ENCODE measurements at regions not wholly inside any gene's neighbourhood (a gene's known extent, or its start where the extent isn't known, plus 50 kb on each side); places are given as distances from the start of the nearest gene placed in this dataset.
"Not testable (repeated sequence)": the region's sequence is repeated elsewhere in the genome, so short reads cannot be mapped to it uniquely, and the experiment has no call there.

- H4K5ac ChIP-seq (ENCODE audit: insufficient read length, low read depth, low read length): no peak overlapping the region
- H3K9me3 ChIP-seq (ENCODE audit: insufficient read depth in 2 of 2, low read depth in 1 of 2, low read length in 1 of 2): no peaks in the 10 kb centered on the region
- FAIRE-seq (no peak), DNase-seq (ENCODE audit: low read depth in 1 of 2, low spot score in 2 of 2) (no peak)
- no peak overlapping the region for H2AK5ac ChIP-seq (ENCODE audit: low read depth, low read length)
- 96% methylated on average over 2 of the region's 2 CpGs; no CpG with 5 or more reads in 1 of the 2 experiments for WGBS, 2 experiments (ENCODE audit: extremely low coverage in 1 of 2, insufficient coverage in 1 of 2, insufficient read length in 1 of 2, insufficient replicate concordance in 2 of 2, low coverage in 1 of 2, low lambda C conversion rate in 2 of 2, missing lambda C conversion rate in 1 of 2)
- H2BK5ac ChIP-seq (ENCODE audit: low read depth, low read length): no peak overlapping the region
- no peak overlapping the region for H2BK15ac ChIP-seq (ENCODE audit: low read length)
- no peak overlapping the region for H3K14ac ChIP-seq (ENCODE audit: insufficient read length)
- H3K4me1 ChIP-seq (replicated peaks in 1 of 4; ENCODE audit: control insufficient read depth in 3 of 4, insufficient read depth in 4 of 4, low read length in 3 of 4): no peaks in the 10 kb centered on the region
- no peaks in the 10 kb centered on the region for H4K20me1 ChIP-seq (replicated peaks in 1 of 2; ENCODE audit: control insufficient read depth in 1 of 2, insufficient read depth in 2 of 2, low read length in 2 of 2)
- no peak overlapping the region for H3K4me2 ChIP-seq (ENCODE audit: insufficient read depth in 1 of 2, low read depth in 2 of 2, low read length in 2 of 2)
- no peak overlapping the region for H3K23ac ChIP-seq (ENCODE audit: insufficient read length)
- no peak overlapping the region for H3K18ac ChIP-seq (ENCODE audit: extremely low read depth, low read length)
- no peaks in the 10 kb centered on the region for H3K79me2 ChIP-seq (ENCODE audit: control insufficient read depth in 1 of 2, insufficient read depth in 2 of 2, low read length in 2 of 2)
- no peak overlapping the region for H2BK12ac ChIP-seq (ENCODE audit: low read depth, low read length)
- TF ChIP-seq KDM1A (IDR thresholded peaks at IDR 0.05; ENCODE audit: borderline replicate concordance, low read length): 0 out of 2 replicates have a peak, but pooled peaks have one; percentile 26
- TF ChIP-seq TAF7 (optimal IDR thresholded peaks at IDR 0.05; ENCODE audit: borderline replicate concordance, low read depth, low read length): no peak
- no peaks in the 10 kb centered on the region for H3K23me2 ChIP-seq (ENCODE audit: low read depth, low read length)
- H3K79me1 ChIP-seq (ENCODE audit: low read depth, low read length): no peaks in the 10 kb centered on the region
- no peak overlapping the region for H3K4me3 ChIP-seq (ENCODE audit: extremely low read depth in 1 of 4, insufficient read depth in 2 of 4, low read depth in 3 of 4, low read length in 4 of 4)
- no peak overlapping the region for H2BK120ac ChIP-seq (replicated peaks; ENCODE audit: low read depth, low read length)
- H3K36me3 ChIP-seq (ENCODE audit: control insufficient read depth in 2 of 4, insufficient read depth in 4 of 4, low read length in 3 of 4): no peaks in the 10 kb centered on the region
- H3K56ac ChIP-seq (replicated peaks; ENCODE audit: insufficient read length, low read depth, low read length): no peak overlapping the region
- no peak overlapping the region for H2AFZ ChIP-seq (ENCODE audit: low read length)
- H3K27me3 ChIP-seq (replicated peaks in 1 of 4; ENCODE audit: control insufficient read depth in 3 of 4, extremely low read depth in 1 of 4, insufficient read depth in 3 of 4, low read length in 3 of 4): no peaks in the 10 kb centered on the region; a peak in 1 of 7 replicates
- H3K9ac ChIP-seq (replicated peaks in 1 of 4; ENCODE audit: extremely low read depth in 1 of 4, low read depth in 3 of 4, low read length in 3 of 4): no peak overlapping the region
- H2BK20ac ChIP-seq (ENCODE audit: low read length): no peak overlapping the region
- no peak overlapping the region for H4K8ac ChIP-seq (ENCODE audit: extremely low read depth, insufficient read depth, low read length)
- H4K91ac ChIP-seq (replicated peaks; ENCODE audit: insufficient read length, low read length): no peak overlapping the region
- ChIA-PET CTCF (ENCODE audit: partially characterized antibody) (no interaction called here), POLR2A (ENCODE audit: partially characterized antibody) (no interaction called here)
- H3K4ac ChIP-seq (replicated peaks; ENCODE audit: insufficient read length, low read depth, low read length): no peak overlapping the region
- H3K27ac ChIP-seq (ENCODE audit: low read depth, low read length): no peak overlapping the region
Observed at GRCh38 chr10:21441625-21442024, 83.9 kb downstream of the SKIDA1 start.

- FAIRE-seq; H3K9ac ChIP-seq (replicated peaks in 1 of 4; ENCODE audit: extremely low read depth in 1 of 4, low read depth in 3 of 4, low read length in 3 of 4); H4K20me1 ChIP-seq (replicated peaks in 1 of 2; ENCODE audit: control insufficient read depth in 1 of 2, insufficient read depth in 2 of 2, low read length in 2 of 2); H2BK12ac ChIP-seq (ENCODE audit: low read depth, low read length); H3K56ac ChIP-seq (replicated peaks; ENCODE audit: insufficient read length, low read depth, low read length); H3K4me1 ChIP-seq (replicated peaks in 1 of 4; ENCODE audit: control insufficient read depth in 3 of 4, insufficient read depth in 4 of 4, low read length in 3 of 4); H2AK5ac ChIP-seq (ENCODE audit: low read depth, low read length); H4K5ac ChIP-seq (ENCODE audit: insufficient read length, low read depth, low read length); POLR2A ChIA-PET (ENCODE audit: partially characterized antibody); H3K23ac ChIP-seq (ENCODE audit: insufficient read length); H3K27me3 ChIP-seq (replicated peaks in 1 of 4; ENCODE audit: control insufficient read depth in 3 of 4, extremely low read depth in 1 of 4, insufficient read depth in 3 of 4, low read length in 3 of 4); H3K36me3 ChIP-seq (ENCODE audit: control insufficient read depth in 2 of 4, insufficient read depth in 4 of 4, low read length in 3 of 4); H3K14ac ChIP-seq (ENCODE audit: insufficient read length); H3K23me2 ChIP-seq (ENCODE audit: low read depth, low read length); H3K79me1 ChIP-seq (ENCODE audit: low read depth, low read length); H2AFZ ChIP-seq (ENCODE audit: low read length); H3K4me3 ChIP-seq (ENCODE audit: extremely low read depth in 1 of 4, insufficient read depth in 2 of 4, low read depth in 3 of 4, low read length in 4 of 4); H3K27ac ChIP-seq (ENCODE audit: low read depth, low read length); H2BK5ac ChIP-seq (ENCODE audit: low read depth, low read length); H4K91ac ChIP-seq (replicated peaks; ENCODE audit: insufficient read length, low read length); H2BK120ac ChIP-seq (replicated peaks; ENCODE audit: low read depth, low read length); H3K4ac ChIP-seq (replicated peaks; ENCODE audit: insufficient read length, low read depth, low read length); DNase-seq (ENCODE audit: low read depth in 1 of 2, low spot score in 2 of 2); H3K79me2 ChIP-seq (ENCODE audit: control insufficient read depth in 1 of 2, insufficient read depth in 2 of 2, low read length in 2 of 2); H3K4me2 ChIP-seq (ENCODE audit: insufficient read depth in 1 of 2, low read depth in 2 of 2, low read length in 2 of 2); H4K8ac ChIP-seq (ENCODE audit: extremely low read depth, insufficient read depth, low read length); H3K9me3 ChIP-seq (ENCODE audit: insufficient read depth in 2 of 2, low read depth in 1 of 2, low read length in 1 of 2): not testable (repeated sequence)
- 82% methylated on average over 10 of the region's 10 CpGs; no CpG with 5 or more reads in 1 of the 2 experiments for WGBS, 2 experiments (ENCODE audit: extremely low coverage in 1 of 2, insufficient coverage in 1 of 2, insufficient read length in 1 of 2, insufficient replicate concordance in 2 of 2, low coverage in 1 of 2, low lambda C conversion rate in 2 of 2, missing lambda C conversion rate in 1 of 2)
- 0 out of 2 replicates have a peak overlapping the region, but pooled peaks have one; percentile 32 for H2BK20ac ChIP-seq (ENCODE audit: low read length)
- peak overlapping the region; percentile 48; the same call in 1 of the 2 replicates for H3K18ac ChIP-seq (ENCODE audit: extremely low read depth, low read length)
- H2BK15ac ChIP-seq (ENCODE audit: low read length): 0 out of 2 replicates have a peak overlapping the region, but pooled peaks have one; percentile 29
- CTCF ChIA-PET (ENCODE audit: partially characterized antibody): interaction anchor here (0.8 kb wide), 1 partner anchor 350 kb away, joined by 3 read pairs; no protein-coding TSS in a partner anchor
Observed at GRCh38 chr10:21438914-21439313, 86.6 kb downstream of the SKIDA1 start.
